Right ventricle myocardium inferior (tissue), 1 donor: ENCODE measurements at regions not wholly inside any gene's neighbourhood (a gene's known extent, or its start where the extent isn't known, plus 50 kb on each side); places are given as distances from the start of the nearest gene placed in this dataset.
"Not testable (repeated sequence)": the region's sequence is repeated elsewhere in the genome, so short reads cannot be mapped to it uniquely, and the experiment has no call there.

Experiments
- ATAC-seq: fragments of 200-7000 bp; cut with Tn5 transposase; one replicate; pipeline ENCODE4 v1.9.1; 2020; ENCODE audit warnings: mild to moderate bottlenecking, moderate library complexity
- DNase-seq: peaks from one replicate; pipeline ENCODE4 v3.0.0; 2021; ENCODE audit errors: missing footprints
- intact Hi-C: fragments of 100-400 bp; cut with DNase I; formaldehyde crosslinking; loops from one replicate; pipeline ENCODE4 v1.11.0; 2022
- donor health status: DM: no; HTN: yes; CAD: no; lungs with severe emphysema.

DNA sequence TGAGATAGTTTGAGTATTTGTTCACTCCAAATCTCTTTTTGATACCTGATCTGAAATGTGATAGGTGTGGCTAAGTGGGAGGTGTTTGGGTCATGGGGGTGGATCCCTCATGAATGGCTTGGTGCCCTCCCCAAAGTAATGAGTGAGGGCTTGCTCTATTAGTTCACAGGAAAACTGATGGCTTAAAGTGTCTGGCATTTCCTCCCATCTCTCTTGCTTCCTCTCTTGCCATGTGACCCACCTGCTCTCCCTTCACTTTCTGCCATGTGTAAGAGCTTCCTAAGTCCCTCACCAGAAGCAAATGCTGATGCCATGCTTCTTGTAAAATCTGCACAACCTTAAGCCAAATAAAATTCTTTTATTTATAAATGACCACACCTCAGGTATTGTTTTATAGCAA is 61.1 kb downstream of the MAD2L1 start:
- ATAC-seq (no peak), DNase-seq (no peak)
- intact Hi-C loops = no loop called here

DNA sequence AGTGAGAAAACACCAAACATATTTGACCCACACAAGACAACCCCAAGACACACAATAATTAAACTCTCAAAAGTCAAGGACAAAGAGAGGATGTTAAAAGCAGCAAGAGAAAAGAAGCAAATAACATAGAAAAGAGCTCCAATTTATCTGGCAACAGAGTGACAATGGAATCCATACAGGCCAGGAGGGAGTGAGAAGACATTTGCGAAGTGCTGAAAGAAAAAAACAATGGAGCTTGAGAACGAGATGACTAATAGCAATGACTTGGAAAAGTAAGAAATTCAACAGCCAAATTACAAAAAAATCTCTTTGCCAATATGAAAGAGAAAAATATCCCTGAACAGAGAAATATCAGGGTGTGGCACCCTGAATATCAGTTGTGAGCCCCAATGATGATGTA is 61.6 kb downstream of the MAD2L1 start:
- intact Hi-C loops = no loop called here
- ATAC-seq = no peak
- DNase-seq = no peak

GRCh38 chr4:120004054-120004453 is 62.6 kb downstream of the MAD2L1 start:
- ATAC-seq = no peak
- intact Hi-C loops = no loop called here

GRCh38 chr4:120003193-120003592 is 63.5 kb downstream of the MAD2L1 start:
- DNase-seq = no peak

More at GRCh38 chr4:120004054-120004453, 62.6 kb downstream of the MAD2L1 start:
- DNase-seq = no peak

DNA sequence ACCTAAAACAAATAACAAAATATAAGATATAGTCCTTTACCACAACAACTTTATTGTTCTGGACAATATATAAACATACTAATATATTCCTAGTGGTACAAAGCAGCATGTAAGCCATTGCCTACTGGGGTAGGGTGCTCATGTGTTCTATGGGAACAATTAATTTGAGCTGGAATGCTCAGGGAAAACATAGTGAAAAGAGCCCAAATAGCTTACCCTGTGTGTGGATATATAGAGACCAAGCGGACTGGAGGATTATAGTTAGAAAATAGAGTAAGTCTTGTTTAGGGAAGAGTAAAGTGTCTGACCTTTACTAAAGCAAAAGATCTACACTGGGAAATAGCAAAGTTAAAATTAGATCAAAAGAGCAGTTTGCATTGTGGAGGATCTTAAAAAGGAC is 64.8 kb downstream of the MAD2L1 start:
- ATAC-seq = no peak
- no peak for DNase-seq
- intact Hi-C loops = no loop called here

More at GRCh38 chr4:120003193-120003592, 63.5 kb downstream of the MAD2L1 start:
- intact Hi-C loops = no loop called here
- ATAC-seq = no peak

- no peak for ATAC-seq
- intact Hi-C loops = no loop called here
These were observed 65.9 kb downstream of the MAD2L1 start for GRCh38 chr4:120000591-120001296.

DNA sequence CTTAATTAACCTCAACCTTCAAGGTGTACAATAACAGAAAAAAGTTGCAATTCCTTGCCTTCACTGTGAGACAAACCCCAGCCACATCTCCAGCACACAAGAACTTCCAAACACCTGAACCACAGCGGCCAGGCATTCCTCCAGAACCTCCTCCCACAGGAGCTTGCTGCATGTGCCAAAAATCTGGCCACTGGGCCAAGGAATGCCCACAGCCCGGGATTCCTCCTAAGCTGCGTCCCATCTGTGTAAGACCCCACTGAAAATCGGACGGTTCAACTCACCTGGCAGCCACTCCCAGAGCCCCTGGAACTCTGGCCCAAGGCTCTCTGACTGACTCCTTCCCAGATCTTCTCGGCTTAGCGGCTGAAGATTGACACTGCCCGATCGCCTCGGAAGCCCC is 70.6 kb downstream of the MAD2L1 start:
- intact Hi-C loops, ATAC-seq: not testable (repeated sequence)

More at GRCh38 chr4:120000591-120001296, 65.9 kb downstream of the MAD2L1 start:
- no peak for DNase-seq

DNA sequence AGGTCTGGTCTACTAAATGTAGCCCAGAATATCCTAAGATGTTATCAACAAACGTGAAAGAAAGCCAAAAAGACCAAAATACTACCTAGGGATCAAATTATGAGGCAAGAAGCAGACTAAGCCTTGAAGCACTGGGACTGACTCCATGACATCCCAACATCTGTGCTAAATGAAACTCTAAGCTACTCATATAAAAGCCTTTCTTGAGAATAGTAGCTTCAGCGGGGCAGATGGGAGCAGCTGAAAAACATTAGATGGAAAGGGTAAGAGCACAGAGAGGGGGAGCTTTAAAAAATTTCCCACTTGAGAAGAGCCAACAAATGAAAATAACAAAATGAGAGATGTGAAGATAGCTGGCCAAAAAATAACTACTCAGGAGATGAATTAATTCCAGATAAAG is 81.7 kb downstream of the MAD2L1 start:
- DNase-seq (no peak), ATAC-seq (no peak)
- intact Hi-C loops = no loop called here

More for the DNA sequence above, 70.6 kb downstream of the MAD2L1 start:
- not testable (repeated sequence) for DNase-seq

- intact Hi-C loops = no loop called here
- DNase-seq (no peak), ATAC-seq (no peak)
These were observed 83.9 kb downstream of the MAD2L1 start for GRCh38 chr4:119982756-119983155.

- ATAC-seq (no peak), DNase-seq (no peak)
These were observed 86.2 kb downstream of the MAD2L1 start for GRCh38 chr4:119980456-119980855.

GRCh38 chr4:119977076-119977940 is 89.3 kb downstream of the MAD2L1 start:
- no peak for ATAC-seq
- intact Hi-C loops = no loop called here
- no peak for DNase-seq

More at GRCh38 chr4:119980456-119980855, 86.2 kb downstream of the MAD2L1 start:
- intact Hi-C loops = no loop called here

DNA sequence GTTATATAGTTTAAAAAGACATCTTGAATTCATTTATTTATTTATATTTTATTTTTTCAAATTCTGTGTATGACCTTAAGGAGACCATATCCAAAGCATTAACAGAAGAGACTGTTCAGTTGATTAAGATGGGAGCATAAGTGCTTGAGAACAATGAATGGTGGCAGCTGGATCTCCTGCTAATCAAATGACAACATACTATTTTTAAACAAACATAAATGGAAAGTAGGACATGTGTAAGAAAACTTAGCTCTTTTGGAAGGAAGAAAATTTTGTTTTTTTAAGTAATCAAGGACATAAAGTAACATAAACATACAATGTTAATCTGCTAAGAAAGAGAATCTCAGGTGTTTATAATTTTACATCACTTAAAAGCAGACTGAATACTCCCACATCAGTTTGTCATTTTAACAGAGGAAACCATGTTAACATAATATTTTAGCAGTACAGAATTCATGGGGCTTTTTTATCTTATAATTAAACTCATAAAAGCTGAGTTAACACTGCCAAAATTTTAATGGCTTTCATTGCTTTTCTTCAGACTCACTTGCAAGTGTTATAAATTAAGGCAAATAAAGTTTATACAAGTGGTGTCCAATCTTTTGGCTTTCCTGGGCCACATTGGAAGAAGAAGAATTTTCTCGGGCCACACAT is 95.1 kb downstream of the MAD2L1 start:
- no peak for DNase-seq
- intact Hi-C loops = no loop called here
- ATAC-seq = no peak

- DNase-seq = no peak
- ATAC-seq = no peak
- intact Hi-C loops = no loop called here
These were observed 104.0 kb downstream of the MAD2L1 start for GRCh38 chr4:119962631-119963030.

GRCh38 chr4:119958983-119959382 is 107.7 kb downstream of the MAD2L1 start:
- intact Hi-C loops = no loop called here

DNA sequence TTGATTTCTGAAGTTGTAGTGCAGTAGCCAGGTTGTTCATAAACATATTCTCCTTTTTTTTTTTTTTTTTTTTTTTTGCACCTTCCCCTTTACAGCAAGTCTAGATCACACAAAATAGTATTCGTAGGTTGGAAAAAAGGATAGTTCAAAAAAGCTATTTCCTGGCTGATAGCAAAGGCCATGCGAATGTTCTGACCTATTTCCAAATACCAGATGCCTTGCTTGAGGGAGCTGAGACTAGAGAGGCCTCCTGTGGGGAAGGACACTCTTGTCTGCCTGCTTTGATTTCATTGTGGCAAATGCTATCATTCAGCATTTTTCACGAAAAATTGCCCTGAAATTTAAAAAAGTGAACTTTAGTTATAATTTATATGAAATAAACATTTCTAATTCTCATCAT is 111.4 kb downstream of the MAD2L1 start:
- intact Hi-C loops = no loop called here
- no peak for ATAC-seq
- DNase-seq = no peak

More at GRCh38 chr4:119958983-119959382, 107.7 kb downstream of the MAD2L1 start:
- DNase-seq (no peak), ATAC-seq (no peak)

DNA sequence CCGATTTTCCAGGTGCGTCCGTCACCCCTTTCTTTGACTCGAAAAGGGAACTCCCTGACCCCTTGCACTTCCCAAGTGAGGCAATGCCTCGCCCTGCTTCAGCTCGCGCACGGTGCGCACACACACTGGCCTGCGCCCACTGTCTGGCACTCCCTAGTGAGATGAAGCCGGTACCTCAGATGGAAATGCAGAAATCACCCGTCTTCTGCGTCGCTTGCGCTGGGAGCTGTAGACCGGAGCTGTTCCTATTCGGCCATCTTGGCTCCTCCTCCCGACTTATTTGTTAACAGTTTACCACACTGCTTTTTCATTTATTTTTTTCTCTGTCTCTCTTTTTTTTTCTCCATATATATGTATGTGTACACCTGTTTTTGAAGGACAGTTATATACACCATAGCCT is 112.2 kb downstream of the MAD2L1 start:
- DNase-seq, ATAC-seq, intact Hi-C loops: not testable (repeated sequence)

DNA sequence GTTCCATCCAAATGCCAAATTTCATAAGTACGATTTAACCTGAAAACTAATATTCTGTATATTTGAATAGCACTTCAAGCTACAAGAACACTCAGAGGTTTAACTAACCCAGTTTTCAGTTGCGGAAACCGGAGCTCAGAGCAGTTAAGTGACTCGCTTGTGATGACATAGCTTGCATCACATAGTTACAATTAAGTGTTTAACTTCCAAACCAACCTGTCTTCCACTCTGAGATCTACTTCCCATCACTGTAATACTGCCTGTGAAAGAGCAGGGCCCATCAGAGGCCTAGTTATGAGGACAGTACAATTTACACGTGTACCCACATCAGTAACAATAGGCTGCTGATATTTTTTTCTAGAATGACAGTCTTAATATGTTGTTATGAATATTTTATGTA is 120.3 kb downstream of the MAD2L1 start:
- DNase-seq = no peak
- intact Hi-C loops = no loop called here
- ATAC-seq = no peak

DNA sequence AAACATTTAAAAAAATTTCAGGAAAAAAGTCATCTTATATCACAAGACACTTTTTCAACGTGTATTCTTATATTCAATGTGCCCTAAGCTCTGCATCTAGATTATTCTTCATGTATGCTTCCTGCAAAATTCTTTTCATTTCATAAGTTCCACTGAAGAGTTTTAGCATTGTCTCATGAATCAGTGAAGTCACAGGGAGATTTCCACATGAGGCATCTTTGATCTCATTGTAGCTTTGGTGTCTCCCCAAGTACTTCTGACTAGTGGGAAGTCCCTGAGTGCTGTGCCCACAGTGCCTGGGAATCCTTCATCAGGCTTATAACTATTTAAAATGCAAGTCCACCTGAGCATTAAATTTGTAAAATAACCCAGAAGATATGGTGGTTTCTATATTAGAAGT is 123.8 kb downstream of the MAD2L1 start:
- ATAC-seq (no peak), DNase-seq (no peak)
- intact Hi-C loops = no loop called here

GRCh38 chr4:119940557-119940956 is 126.1 kb downstream of the MAD2L1 start:
- no peak for DNase-seq
- no peak for ATAC-seq
- intact Hi-C loops = no loop called here
